DMS79 (cell line): ENCODE measurements at regions not wholly inside any gene's neighbourhood (a gene's known extent, or its start where the extent isn't known, plus 50 kb on each side); places are given as distances from the start of the nearest gene placed in this dataset.
"Not testable (repeated sequence)": the region's sequence is repeated elsewhere in the genome, so short reads cannot be mapped to it uniquely, and the experiment has no call there.

Experiments
- DNase-seq: peaks from one replicate; lab custom pipeline; 2025; lab: John Stamatoyannopoulos, UW

- no peak for DNase-seq
Observed at GRCh38 chr10:44567471-44567870, 182.6 kb upstream of the CXCL12 start.

- no peak for DNase-seq
Observed at GRCh38 chr10:44569193-44570091, 184.5 kb upstream of the CXCL12 start.

GRCh38 chr10:44571701-44572100, 186.8 kb upstream of the CXCL12 start:
- DNase-seq: no peak

- no peak for DNase-seq
Observed at GRCh38 chr10:44572146-44572545, 187.2 kb upstream of the CXCL12 start.

- no peak for DNase-seq
Observed at GRCh38 chr10:44573821-44574220, 188.9 kb upstream of the CXCL12 start.

GRCh38 chr10:44574596-44575480, 189.9 kb upstream of the CXCL12 start:
- DNase-seq: no peak

- no peak for DNase-seq
Observed at GRCh38 chr10:44575601-44576380, 190.9 kb upstream of the CXCL12 start.

- DNase-seq: no peak
Observed at GRCh38 chr10:44576702-44577191, 191.8 kb upstream of the CXCL12 start.

GRCh38 chr10:44577533-44577932, 192.6 kb upstream of the CXCL12 start:
- no peak for DNase-seq

GRCh38 chr10:44578271-44578670, 193.4 kb upstream of the CXCL12 start:
- DNase-seq: no peak

GRCh38 chr10:44578963-44579362, 194.1 kb upstream of the CXCL12 start:
- DNase-seq: not testable (repeated sequence)

- DNase-seq: no peak
Observed at GRCh38 chr10:44581996-44582395, 197.1 kb upstream of the CXCL12 start.

- DNase-seq: no peak
Observed at GRCh38 chr10:44587488-44588318, 202.8 kb upstream of the CXCL12 start.

- no peak for DNase-seq
Observed at GRCh38 chr10:44589181-44589943, 204.5 kb upstream of the CXCL12 start.

- DNase-seq: no peak
Observed at GRCh38 chr10:44589944-44590449, 205.1 kb upstream of the CXCL12 start.

- DNase-seq: no peak
Observed at GRCh38 chr10:44591911-44592310, 207.0 kb upstream of the CXCL12 start.

GRCh38 chr10:44593952-44594351, 209.1 kb upstream of the CXCL12 start:
- no peak for DNase-seq

- no peak for DNase-seq
Observed at GRCh38 chr10:44607116-44607515, 222.2 kb upstream of the CXCL12 start.

- DNase-seq: no peak
Observed at GRCh38 chr10:44618910-44619309, 234.0 kb upstream of the CXCL12 start.

- no peak for DNase-seq
Observed at GRCh38 chr10:44619521-44619920, 234.6 kb upstream of the CXCL12 start.
